Activated T-cell treated with anti-CD3 and anti-CD28 coated beads, Interleukin-2, amount 50 U/mL, for 4 hours (primary cell): ENCODE measurements at regions not wholly inside any gene's neighbourhood (a gene's known extent, or its start where the extent isn't known, plus 50 kb on each side); places are given as distances from the start of the nearest gene placed in this dataset.

Experiments
- ATAC-seq, 2 donors: fragments of 200-7000 bp; cut with Tn5 transposase; one replicate each; pipeline ENCODE4 v1.10.0; 2021
- DNase-seq: peaks from one replicate; pipeline ENCODE4 v3.0.0-alpha.2; 2020
- H3K27me3 Mint-ChIP-seq: one replicate; pipeline ENCODE4 v1.8.0; 2021; ENCODE audit warnings: low read depth, mixed read lengths
- H3K36me3 Mint-ChIP-seq: one replicate; pipeline ENCODE4 v1.8.0; 2022; ENCODE audit warnings: mixed read lengths; ENCODE audit not compliant: insufficient read depth
- H3K4me1 Mint-ChIP-seq: one replicate; pipeline ENCODE4 v1.8.0; 2021; ENCODE audit warnings: low read depth, mixed read lengths
- H3K4me3 Mint-ChIP-seq: one replicate; pipeline ENCODE4 v1.8.0; 2021; ENCODE audit warnings: mild to moderate bottlenecking, moderate library complexity, mixed read lengths
- H3K9me3 Mint-ChIP-seq: one replicate; pipeline ENCODE4 v1.8.0; 2021; ENCODE audit warnings: mixed read lengths

DNA sequence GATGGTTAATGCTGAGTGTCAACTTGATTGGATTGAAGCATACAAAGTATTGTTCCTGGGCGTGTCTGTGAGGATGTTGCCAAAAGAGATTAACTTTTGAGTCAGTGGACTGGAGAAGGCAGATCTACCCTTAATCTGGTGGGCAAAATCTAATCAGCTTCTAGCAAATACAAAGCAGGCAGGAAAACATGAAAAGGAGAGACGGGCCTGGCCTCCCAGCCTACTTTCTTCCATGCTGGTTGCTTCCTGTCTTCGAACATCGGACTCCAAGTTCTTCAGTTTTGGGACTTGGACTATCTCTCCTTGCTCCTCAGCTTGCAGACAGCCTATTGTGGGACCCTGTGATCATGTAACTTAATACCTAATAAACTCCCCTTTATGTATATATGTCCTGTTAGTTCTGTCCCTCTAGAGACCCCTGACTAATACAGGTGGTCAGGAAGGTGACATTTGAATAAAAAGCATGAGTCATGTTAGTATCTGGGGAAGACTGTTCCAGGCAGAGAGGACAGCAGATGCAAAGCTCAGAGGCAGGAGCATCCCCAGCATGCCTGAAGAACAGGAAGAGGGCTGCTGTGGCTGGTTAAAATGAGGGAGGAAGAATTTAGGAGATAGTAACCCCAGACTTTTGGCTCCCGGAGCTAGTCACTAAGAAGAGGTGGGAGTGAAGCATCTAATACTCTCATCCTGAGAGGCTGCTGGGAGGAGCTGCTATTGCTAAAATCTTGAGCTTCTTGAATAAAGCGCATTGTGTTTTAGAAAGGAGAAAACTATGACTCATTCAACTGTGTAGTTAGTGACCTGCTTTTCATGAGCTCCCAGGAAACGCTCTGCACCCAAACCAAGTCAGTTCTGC lies 207.4 kb upstream of the HES1 start:
- DNase-seq (no peak), ATAC-seq (no peak)
- H3K27me3 Mint-ChIP-seq: peaks cover 3% of the 10 kb centered on the region
- no peaks in the 10 kb centered on the region for H3K4me1 Mint-ChIP-seq
- peaks cover 6% of the 10 kb centered on the region for H3K9me3 Mint-ChIP-seq
- H3K36me3 Mint-ChIP-seq: no peaks in the 10 kb centered on the region
- no peak overlapping the region for H3K4me3 Mint-ChIP-seq

DNA sequence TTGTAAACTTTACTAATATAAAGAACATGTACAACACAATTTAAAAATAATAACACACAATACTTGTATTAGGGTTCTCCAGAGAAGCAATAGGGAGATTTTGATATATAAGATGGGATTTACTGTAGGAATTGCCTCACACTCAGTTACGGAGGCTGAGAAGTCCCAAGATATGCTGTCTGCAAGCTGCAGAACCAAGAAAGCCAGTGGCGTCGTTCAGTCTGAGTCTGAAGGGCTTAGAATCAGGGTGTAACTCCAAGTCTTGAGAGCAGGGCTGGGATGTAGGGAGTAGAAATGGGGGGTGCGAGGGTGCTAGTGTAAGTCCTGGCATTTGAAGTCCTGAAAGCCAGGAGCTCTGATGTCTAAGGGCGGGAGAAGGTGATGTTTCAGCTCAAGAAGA lies 206.6 kb upstream of the HES1 start:
- Mint-ChIP-seq H3K4me1 (no peaks in the 10 kb centered on the region), H3K36me3 (no peaks in the 10 kb centered on the region), H3K27me3 (peaks cover 3% of the 10 kb centered on the region), H3K4me3 (no peak overlapping the region), H3K9me3 (no peaks in the 10 kb centered on the region)
- ATAC-seq (no peak), DNase-seq (no peak)

DNA sequence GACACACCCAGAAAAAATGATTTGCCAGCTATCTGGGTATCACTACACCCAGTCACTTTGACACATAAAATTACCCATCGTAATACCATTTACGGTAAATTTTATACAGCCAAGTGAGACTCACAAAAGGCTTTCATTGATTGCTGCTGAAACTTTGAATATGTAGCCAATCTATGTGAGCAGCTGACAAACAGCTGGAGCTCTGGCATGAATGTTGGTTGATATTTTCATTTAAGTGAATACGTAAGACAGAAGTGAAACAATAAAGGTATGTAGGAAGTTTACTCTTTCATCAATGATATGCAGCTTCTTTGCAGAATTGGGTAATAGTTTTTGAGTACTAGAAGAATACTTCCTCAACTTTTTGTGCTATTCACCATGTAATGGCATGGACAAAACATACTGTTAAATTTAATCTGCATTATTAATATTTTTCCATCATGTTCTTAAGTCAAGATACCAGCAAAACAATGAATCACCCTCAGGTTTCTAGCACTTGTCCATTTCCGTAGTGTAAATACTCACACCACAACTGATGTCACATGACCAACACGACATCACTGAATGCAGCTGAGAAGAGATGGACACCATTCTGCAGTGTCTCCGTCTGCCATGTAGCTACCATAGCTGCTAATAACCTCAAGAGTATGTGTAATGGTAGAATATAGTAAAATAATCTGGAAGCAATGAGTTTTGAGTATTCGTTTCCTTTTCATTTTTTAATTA lies 205.9 kb upstream of the HES1 start:
- no peak for ATAC-seq
- no peak for DNase-seq
- Mint-ChIP-seq H3K4me1 (no peaks in the 10 kb centered on the region), H3K9me3 (no peaks in the 10 kb centered on the region), H3K36me3 (no peaks in the 10 kb centered on the region), H3K27me3 (peaks cover 5% of the 10 kb centered on the region), H3K4me3 (no peak overlapping the region)

DNA sequence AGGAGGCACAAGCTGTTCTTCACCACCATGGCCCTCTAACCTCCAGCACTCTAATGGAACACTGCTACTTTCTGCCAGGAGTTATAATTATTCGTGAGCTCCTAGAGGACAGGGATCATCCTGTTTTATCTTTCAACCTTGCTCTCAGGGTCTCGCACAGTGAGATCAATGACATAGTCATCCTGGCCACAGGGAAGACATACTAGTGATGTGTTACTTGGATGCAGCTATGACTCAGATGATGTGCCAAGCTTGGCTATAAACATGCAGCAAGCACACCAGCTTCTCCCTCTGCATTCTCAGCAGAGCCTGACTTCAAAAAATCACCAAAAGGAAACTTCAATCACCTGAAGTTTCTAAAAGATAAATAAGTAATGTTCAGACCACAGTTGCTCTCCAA lies 203.8 kb upstream of the HES1 start:
- no peak overlapping the region for H3K4me3 Mint-ChIP-seq
- ATAC-seq (no peak), DNase-seq (no peak)
- peaks cover 5% of the 10 kb centered on the region for H3K27me3 Mint-ChIP-seq
- H3K36me3 Mint-ChIP-seq: no peaks in the 10 kb centered on the region
- H3K4me1 Mint-ChIP-seq: no peaks in the 10 kb centered on the region
- no peaks in the 10 kb centered on the region for H3K9me3 Mint-ChIP-seq

DNA sequence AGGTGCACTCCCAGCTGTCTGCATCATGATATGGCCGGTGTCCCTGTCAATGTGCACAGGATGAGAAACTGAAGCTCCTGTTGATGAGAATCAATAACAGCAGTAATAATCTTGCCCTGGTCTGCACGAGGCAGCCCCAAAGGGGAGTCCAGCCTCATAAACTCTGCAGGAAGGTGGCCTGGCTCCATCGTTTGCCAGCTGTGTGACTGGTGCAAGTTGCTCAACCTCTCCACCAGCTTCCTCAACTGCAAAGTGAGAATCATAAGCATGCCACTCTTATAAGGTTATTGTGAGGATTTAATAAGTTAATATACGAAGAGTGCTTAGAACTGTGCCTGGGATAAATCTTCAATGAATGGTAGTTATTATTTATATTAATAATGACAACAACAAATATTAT lies 203.4 kb upstream of the HES1 start:
- Mint-ChIP-seq H3K4me1 (no peaks in the 10 kb centered on the region), H3K36me3 (no peaks in the 10 kb centered on the region), H3K4me3 (no peak overlapping the region), H3K27me3 (peaks cover 7% of the 10 kb centered on the region), H3K9me3 (no peaks in the 10 kb centered on the region)
- DNase-seq (no peak), ATAC-seq (no peak)

DNA sequence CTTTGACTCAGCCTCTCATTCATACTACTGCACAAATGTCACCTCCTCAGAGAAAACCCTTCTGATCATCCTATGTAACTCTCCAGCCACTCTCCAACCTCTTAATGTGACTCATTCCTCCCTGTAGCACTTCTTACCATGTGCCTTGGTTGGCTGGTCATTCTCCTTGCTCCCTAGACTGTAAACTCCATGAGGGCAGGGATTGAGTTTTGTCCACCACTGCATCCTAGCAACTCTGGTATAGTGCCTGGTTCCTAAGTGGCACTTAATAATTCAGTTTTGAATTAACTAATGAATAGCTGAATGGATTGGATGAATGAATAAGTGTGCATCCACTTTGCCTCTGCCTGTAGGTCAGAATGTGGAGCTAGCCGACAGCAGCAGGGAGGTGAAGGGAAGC lies 202.5 kb upstream of the HES1 start:
- H3K4me1 Mint-ChIP-seq: no peaks in the 10 kb centered on the region
- peaks cover 9% of the 10 kb centered on the region for H3K27me3 Mint-ChIP-seq

DNA sequence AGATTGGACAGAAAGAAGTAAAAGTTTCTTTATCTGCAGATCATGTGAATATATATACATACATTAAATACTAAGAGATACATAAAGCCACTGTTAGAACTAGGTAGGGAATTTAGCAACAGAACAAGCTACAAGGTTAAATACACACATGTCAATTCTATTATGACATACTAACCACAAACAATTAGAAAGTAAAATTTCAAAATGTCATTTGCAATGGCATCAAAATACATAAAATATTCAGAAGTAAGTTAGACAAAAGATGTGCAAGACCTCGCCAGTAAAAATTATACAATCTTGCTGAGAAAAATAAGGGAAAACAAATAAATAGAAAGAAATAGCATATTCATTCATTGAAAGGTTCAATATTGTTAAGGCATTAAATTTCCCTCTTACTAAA lies 200.0 kb upstream of the HES1 start:
- no peaks in the 10 kb centered on the region for H3K4me1 Mint-ChIP-seq
- no peaks in the 10 kb centered on the region for H3K36me3 Mint-ChIP-seq
- ATAC-seq: no peak
- no peak for DNase-seq
- H3K9me3 Mint-ChIP-seq: no peaks in the 10 kb centered on the region
- peaks cover 7% of the 10 kb centered on the region for H3K27me3 Mint-ChIP-seq
- no peak overlapping the region for H3K4me3 Mint-ChIP-seq

More for the DNA sequence above, 202.5 kb upstream of the HES1 start:
- no peak overlapping the region for H3K4me3 Mint-ChIP-seq
- no peaks in the 10 kb centered on the region for H3K9me3 Mint-ChIP-seq
- ATAC-seq: no peak
- no peaks in the 10 kb centered on the region for H3K36me3 Mint-ChIP-seq
- DNase-seq: no peak

DNA sequence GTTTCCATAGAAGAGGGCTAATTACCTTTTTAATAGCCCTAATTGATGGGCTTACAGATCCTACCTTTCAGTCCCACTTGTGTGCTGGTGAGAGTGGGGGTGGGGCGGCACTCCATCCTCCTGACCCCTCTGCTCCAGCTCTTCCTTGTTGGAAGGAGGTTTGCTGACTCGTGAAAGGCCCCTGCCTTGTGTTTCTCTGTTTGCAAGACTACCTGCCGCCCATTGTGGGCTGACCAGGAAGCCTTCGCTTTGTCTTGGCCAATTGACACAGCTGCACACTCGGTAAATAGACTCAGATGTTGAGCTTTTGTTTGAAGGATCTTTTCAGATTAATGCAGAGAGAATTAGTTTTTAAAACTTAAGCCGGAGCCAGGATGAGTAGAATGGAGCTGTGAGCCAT lies 197.3 kb upstream of the HES1 start:
- Mint-ChIP-seq H3K36me3 (no peaks in the 10 kb centered on the region), H3K4me3 (no peak overlapping the region), H3K9me3 (no peaks in the 10 kb centered on the region), H3K27me3 (peaks cover 5% of the 10 kb centered on the region), H3K4me1 (no peaks in the 10 kb centered on the region)
- DNase-seq (no peak), ATAC-seq (no peak)

DNA sequence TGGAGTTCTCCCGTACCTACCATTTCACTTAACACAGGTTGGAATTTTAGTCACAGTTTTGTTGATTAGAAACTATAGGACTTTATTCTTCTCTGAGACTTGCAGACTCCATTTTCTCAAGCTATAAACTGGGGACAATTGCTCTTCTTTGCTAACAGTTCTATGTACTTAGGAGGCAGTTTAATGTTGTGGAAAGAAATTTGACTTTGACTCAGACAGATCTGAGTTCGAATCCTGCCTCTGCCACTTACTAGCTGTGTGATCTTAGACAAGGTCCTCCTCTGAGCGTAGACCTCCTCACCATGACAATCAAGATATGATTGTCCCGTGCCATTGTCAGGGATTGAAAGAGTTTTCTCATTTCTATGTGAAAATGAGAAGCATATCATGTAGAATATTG lies 196.4 kb upstream of the HES1 start:
- Mint-ChIP-seq H3K27me3 (peaks cover 5% of the 10 kb centered on the region), H3K4me3 (no peak overlapping the region), H3K4me1 (no peaks in the 10 kb centered on the region), H3K9me3 (no peaks in the 10 kb centered on the region), H3K36me3 (no peaks in the 10 kb centered on the region)
- ATAC-seq (no peak), DNase-seq (no peak)

DNA sequence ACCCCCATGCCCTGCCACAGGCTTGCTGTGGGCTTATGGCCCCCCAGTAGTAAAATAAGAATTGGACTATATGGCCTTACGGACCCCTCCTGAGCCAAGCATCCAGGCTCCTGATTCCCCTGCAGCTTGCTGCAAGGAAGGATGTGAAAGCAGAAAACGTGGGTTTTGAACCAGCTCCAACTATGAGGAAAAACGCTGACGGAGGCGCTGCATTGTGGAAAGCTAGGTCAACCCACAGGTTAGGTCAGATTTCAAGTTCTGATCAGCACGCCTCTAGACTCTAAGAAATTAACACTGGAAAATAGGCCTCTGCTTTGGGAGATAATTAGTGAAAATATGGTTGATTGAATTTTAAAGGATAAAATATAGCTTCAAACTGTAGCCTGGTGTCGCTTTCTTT lies 195.4 kb upstream of the HES1 start:
- Mint-ChIP-seq H3K4me1 (no peaks in the 10 kb centered on the region), H3K27me3 (peaks cover 4% of the 10 kb centered on the region), H3K36me3 (no peaks in the 10 kb centered on the region), H3K4me3 (no peak overlapping the region), H3K9me3 (no peaks in the 10 kb centered on the region)
- ATAC-seq: no peak
- DNase-seq: no peak

DNA sequence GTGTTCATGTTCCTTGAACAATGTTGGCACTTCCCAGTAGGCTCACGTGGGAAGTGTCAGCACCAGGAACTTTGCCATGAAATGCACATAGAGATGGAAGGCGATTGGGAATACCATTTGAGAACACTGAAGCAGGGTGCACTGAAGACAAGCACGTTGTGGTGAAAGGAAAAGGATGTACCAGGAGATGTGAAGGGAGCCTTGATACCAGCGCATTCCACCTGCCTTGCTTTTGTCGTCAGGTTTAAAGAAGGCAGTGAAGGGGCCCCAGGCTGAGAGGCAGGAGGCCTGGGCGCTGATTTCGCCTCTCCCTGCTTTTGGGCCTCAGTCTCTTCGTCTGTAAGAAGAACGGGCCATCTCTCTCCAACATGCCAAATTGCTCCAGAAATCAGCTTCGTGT lies 194.5 kb upstream of the HES1 start:
- ATAC-seq: no peak
- no peaks in the 10 kb centered on the region for H3K36me3 Mint-ChIP-seq
- H3K27me3 Mint-ChIP-seq: peaks cover 4% of the 10 kb centered on the region
- H3K9me3 Mint-ChIP-seq: no peaks in the 10 kb centered on the region
- H3K4me1 Mint-ChIP-seq: no peaks in the 10 kb centered on the region
- H3K4me3 Mint-ChIP-seq: no peak overlapping the region
- DNase-seq: no peak

DNA sequence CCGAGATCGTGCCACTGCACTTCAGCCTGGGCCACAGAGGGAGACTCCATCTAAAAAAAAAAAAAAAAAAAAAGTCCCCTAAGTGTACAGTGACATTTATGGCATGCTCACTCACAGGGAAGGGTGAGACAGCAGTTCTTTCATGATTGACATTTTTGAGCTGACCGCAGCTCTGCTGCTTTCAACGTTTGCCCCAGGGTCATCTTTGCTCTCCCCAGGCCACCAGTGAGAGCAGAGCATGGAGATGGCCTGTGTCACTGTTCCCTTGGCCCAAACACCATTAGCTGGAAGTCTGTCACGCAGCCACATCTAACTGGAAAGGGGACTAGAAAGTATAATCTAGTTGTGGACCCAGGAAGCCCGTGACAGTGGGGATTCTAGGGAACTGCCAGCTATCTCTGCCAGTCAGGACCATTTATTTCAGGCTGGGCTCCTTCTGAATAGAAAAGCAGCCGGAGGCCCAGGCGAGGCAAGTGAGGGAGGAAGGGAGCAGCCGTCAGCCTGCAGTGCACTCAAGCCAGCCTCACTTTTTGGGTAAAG lies 193.4 kb upstream of the HES1 start:
- DNase-seq (no peak), ATAC-seq (no peak)
- Mint-ChIP-seq H3K4me3 (no peak overlapping the region), H3K4me1 (no peaks in the 10 kb centered on the region), H3K9me3 (no peaks in the 10 kb centered on the region), H3K27me3 (peaks cover 12% of the 10 kb centered on the region), H3K36me3 (no peaks in the 10 kb centered on the region)

DNA sequence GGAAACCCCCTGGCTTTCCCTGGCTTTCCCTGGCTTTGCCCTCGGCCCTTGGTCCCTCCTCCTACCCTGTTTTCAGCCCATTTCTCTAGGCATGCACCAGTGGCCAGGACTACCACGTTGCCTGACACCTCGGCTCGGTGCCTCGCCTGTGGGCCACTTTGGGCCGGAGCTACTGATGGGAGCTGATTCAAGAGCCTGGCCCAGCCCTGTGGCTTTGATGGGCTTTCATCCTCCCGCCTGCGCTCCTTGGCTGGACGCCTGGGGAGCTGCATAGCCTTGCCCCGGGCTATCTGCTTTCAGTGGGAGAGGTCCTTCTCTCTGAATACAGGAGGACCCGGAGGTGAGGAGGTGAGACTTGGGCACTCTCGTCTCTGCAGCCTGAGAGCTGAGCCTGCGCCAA lies 192.7 kb upstream of the HES1 start:
- H3K4me3 Mint-ChIP-seq: no peak overlapping the region
- no peaks in the 10 kb centered on the region for H3K4me1 Mint-ChIP-seq
- H3K36me3 Mint-ChIP-seq: no peaks in the 10 kb centered on the region
- ATAC-seq (no peak), DNase-seq (no peak)
- peaks cover 13% of the 10 kb centered on the region for H3K27me3 Mint-ChIP-seq
- no peaks in the 10 kb centered on the region for H3K9me3 Mint-ChIP-seq

DNA sequence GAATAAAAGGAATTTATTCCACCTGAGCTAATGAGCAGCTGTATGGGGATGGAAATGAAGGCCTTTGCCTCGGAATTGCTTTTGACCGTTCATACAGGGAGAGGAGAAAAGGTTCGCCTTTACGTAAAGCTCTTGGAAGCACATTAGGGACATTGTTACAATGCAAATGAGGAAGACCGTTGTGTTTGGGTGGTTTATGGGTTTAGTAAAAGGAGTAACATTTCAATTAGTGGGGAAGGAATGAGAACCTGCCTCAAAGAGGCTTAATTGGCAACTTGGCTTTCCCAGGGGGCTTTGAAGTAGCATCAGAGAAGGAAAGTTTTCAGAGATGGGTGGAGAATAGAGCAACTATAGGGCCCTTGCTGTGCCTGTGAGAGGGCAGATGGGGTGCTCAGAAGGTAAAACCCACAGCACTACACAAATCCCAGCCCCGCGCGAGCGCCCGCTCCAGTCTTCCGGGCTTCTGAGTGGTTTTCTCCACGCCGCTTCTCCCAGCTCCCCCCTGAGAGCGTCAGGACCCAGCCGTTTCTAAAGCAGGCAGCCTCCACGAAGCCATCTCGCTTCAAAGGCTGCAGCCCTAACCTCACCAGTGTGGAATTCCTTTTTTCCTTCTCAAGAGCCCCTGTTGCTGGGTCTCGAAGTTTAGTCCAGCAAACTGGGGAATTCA lies 192.0 kb upstream of the HES1 start:
- ATAC-seq (no peak), DNase-seq (no peak)
- H3K9me3 Mint-ChIP-seq: no peaks in the 10 kb centered on the region
- peaks cover 13% of the 10 kb centered on the region for H3K27me3 Mint-ChIP-seq
- no peak overlapping the region for H3K4me3 Mint-ChIP-seq
- H3K4me1 Mint-ChIP-seq: no peaks in the 10 kb centered on the region
- H3K36me3 Mint-ChIP-seq: no peaks in the 10 kb centered on the region
